ENCODE measurements at regions not wholly inside any gene's neighbourhood (a gene's known extent, or its start where the extent isn't known, plus 50 kb on each side); places are given as distances from the start of the nearest gene placed in this dataset.
"Not testable (repeated sequence)": the region's sequence is repeated elsewhere in the genome, so short reads cannot be mapped to it uniquely, and the experiment has no call there.

DNA sequence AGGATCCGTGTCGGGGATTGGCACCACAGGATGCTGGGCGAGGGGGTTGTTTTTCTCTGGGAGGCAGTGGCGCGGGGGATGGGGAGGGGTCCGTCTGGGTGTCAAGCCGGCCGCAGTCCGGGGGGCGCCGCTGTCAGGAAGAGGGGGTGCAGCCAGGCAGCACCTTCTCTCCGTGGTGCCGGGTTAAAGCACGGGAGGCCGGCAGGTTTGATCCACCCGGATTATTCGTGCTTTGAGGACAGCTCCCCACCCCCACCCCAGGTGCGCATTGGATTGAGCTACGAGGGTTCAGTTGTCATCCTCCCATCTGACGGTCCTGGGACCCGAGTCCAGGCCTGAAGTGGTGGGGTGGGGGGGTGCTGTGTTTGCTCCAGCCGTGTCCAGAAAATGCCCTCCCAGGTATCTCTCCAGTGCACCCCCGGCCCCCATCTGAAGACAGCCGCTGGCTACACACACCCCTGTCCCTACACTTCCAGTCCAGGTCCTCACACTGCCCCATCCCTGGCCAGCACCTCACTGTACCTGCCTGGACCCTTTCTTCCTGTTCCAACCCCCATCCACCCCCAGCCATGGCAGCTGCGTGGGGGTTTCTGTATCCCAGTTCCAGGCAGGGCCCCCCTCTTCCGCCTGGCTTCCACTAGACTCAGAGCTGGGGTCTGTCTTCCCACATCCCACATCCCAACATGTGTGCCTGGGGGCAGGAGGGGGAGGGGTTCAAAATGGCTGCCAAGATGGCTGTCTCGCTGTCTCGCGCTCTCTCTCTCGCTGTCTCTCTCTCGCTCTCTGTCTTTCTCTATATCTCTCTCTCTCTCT is 114.0 kb downstream of the CRLF3 start:
- H3K36me3 ChIP-seq (ENCODE audit: insufficient read depth, low read length); H3K27me3 ChIP-seq (ENCODE audit: control insufficient read depth in 1 of 2, insufficient read depth in 2 of 2, low read length in 2 of 2); H3K4me1 ChIP-seq (ENCODE audit: insufficient read depth, low read length); H3K27ac ChIP-seq (ENCODE audit: low read depth, low read length); H3K9ac ChIP-seq (ENCODE audit: low read length); H3K9me3 ChIP-seq (ENCODE audit: low read length): not testable (repeated sequence)
- H3K4me3 ChIP-seq (ENCODE audit: low read depth in 1 of 2, low read length in 2 of 2) = peak overlapping the region in 1 of 2 donors; percentile 64

DNA sequence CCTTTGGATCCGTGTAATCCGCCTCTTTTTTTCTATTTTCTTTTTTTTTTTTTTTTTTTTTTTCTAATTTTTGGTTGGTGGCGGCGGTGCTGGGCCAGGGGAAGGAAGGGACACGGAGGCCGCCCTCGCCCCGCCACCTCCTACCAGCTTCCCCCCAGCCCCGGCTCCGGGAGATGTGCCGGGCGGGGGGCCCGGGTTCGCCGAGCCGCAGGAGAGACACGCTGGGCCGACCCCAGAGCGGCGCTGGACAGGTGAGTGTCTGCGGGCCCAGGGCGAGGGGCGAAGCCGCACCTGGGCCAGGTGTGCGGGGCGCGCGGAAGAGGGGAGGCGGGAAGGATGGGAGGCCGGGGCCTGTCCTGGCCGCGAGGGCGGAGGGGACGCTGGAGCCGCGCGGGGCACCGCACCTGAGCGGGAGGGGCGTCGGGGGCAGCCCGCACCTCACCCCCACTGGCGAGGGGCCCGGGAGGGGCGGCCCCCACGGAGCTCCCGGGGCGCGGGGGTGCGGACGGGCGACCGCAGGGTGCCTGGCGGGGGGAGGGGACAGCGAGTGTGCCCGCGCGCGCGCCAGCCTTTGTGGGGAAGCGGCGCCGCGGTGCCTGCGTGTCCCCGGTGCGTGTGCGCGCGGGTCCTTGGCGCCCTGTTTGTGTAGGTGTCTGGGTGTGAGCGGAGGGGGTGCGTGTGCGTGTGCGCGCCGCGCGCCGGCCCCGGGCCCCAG is 114.8 kb downstream of the CRLF3 start:
- not testable (repeated sequence) for H3K9ac ChIP-seq (ENCODE audit: low read length); H3K4me1 ChIP-seq (ENCODE audit: insufficient read depth, low read length); H3K27ac ChIP-seq (ENCODE audit: low read depth, low read length); H3K36me3 ChIP-seq (ENCODE audit: insufficient read depth, low read length); H3K27me3 ChIP-seq (ENCODE audit: control insufficient read depth in 1 of 2, insufficient read depth in 2 of 2, low read length in 2 of 2); H3K9me3 ChIP-seq (ENCODE audit: low read length)
- H3K4me3 ChIP-seq (ENCODE audit: low read depth in 1 of 2, low read length in 2 of 2) = peak overlapping the region in 1 of 2 donors; percentile 64

DNA sequence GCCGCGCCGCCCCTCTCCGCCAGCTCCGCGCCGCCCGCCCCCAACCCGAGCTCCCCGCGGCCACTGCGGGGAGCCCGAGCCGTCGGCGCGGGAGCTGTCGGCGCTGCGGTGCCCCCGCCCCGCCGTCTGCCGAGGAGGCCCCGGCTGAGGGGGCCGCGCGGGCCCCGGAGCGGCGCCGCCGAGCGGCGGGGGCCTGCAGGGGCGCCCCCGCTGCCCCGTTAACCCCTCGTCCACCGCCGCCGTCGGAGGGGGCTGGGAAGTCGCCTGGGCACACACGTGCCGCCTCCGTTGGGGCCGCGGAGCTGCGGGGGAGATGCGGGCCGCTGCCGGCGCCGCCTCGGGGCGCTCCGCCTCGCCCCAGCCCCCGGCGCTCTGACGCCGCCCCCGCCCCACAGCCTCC is 115.4 kb downstream of the CRLF3 start:
- not testable (repeated sequence) for H3K9me3 ChIP-seq (ENCODE audit: low read length); H3K4me1 ChIP-seq (ENCODE audit: insufficient read depth, low read length); H3K36me3 ChIP-seq (ENCODE audit: insufficient read depth, low read length); H3K27ac ChIP-seq (ENCODE audit: low read depth, low read length); H3K9ac ChIP-seq (ENCODE audit: low read length); H3K27me3 ChIP-seq (ENCODE audit: control insufficient read depth in 1 of 2, insufficient read depth in 2 of 2, low read length in 2 of 2)
- peak overlapping the region in 1 of 2 donors; percentile 64 for H3K4me3 ChIP-seq (ENCODE audit: low read depth in 1 of 2, low read length in 2 of 2)

DNA sequence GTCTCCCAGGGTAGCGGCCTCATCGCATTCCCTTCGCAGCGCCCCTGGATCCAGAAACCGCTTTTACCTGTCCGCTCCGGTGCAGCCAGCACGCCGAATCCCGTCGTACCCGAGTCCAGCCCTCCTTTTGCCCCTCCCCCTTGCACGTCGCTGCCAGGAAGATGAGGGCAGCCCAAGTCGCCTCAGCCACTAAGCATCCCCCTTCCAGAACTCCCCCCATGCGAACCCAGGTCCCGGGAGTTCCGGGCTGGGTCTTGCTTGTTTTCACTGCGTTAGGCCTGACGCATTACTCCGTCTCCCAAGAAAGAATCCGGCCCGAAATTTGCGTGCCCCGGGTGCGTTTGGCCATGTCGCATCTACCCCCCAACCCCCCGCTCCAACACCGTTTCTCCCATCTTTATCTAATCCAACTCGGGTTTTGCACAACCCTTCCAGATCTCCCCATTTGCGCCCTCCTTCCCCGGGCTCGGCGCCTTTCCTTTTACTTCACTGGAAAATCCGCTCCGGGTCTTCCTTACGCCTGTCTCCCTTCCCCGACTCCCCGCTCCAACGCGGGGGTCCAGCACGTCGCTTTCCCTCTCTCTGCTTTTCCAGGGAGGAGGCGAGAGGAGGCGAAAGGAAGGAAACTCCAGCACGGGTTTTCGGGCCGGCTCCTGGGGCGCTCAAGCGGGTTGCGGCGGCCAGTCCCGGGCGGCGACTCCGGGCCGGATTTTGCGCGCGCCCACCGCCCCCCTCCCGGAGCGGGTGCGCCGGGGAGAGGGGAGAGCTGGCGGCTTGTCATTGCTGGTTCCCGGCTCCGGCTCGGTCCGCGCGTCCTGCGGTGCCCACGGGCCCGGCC is 116.0 kb downstream of the CRLF3 start:
- H3K27me3 ChIP-seq (ENCODE audit: control insufficient read depth in 1 of 2, insufficient read depth in 2 of 2, low read length in 2 of 2); H3K36me3 ChIP-seq (ENCODE audit: insufficient read depth, low read length); H3K4me1 ChIP-seq (ENCODE audit: insufficient read depth, low read length); H3K9ac ChIP-seq (ENCODE audit: low read length); H3K9me3 ChIP-seq (ENCODE audit: low read length): not testable (repeated sequence)
- peak overlapping the region; percentile 57 to 78 for H3K4me3 ChIP-seq (ENCODE audit: low read depth in 1 of 2, low read length in 2 of 2)
- peak overlapping the region; percentile 76 for H3K27ac ChIP-seq (ENCODE audit: low read depth, low read length)

DNA sequence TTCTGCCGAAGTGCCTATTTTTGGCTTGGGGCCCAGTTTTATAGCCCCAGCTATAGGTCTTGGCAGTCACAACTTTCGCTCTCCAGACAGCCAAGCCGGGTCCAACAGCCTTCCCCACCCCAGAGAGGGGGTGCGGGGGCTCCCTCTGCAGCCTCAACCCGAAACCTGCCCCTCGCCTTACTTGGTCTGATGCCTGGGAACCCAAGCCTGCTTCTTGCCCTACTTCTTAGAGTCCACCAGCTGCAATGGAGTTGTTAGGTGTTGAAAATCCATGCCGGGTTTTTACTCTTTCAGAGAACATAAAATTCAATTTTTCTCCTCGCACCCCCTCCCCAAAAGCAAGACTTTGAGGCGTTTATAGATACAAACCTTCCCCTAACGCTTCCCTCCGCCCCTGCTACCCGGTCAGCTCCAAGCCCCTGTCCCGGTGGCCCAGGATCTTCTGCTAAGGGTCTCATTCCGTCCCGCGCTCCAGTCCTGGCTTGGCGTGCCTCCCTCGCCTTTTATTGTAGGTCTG is 116.7 kb downstream of the CRLF3 start:
- H3K9ac ChIP-seq (ENCODE audit: low read length); H3K36me3 ChIP-seq (ENCODE audit: insufficient read depth, low read length); H3K27ac ChIP-seq (ENCODE audit: low read depth, low read length); H3K27me3 ChIP-seq (ENCODE audit: control insufficient read depth in 1 of 2, insufficient read depth in 2 of 2, low read length in 2 of 2); H3K4me1 ChIP-seq (ENCODE audit: insufficient read depth, low read length); H3K9me3 ChIP-seq (ENCODE audit: low read length): not testable (repeated sequence)
- peak overlapping the region; percentile 57 to 78 for H3K4me3 ChIP-seq (ENCODE audit: low read depth in 1 of 2, low read length in 2 of 2)

DNA sequence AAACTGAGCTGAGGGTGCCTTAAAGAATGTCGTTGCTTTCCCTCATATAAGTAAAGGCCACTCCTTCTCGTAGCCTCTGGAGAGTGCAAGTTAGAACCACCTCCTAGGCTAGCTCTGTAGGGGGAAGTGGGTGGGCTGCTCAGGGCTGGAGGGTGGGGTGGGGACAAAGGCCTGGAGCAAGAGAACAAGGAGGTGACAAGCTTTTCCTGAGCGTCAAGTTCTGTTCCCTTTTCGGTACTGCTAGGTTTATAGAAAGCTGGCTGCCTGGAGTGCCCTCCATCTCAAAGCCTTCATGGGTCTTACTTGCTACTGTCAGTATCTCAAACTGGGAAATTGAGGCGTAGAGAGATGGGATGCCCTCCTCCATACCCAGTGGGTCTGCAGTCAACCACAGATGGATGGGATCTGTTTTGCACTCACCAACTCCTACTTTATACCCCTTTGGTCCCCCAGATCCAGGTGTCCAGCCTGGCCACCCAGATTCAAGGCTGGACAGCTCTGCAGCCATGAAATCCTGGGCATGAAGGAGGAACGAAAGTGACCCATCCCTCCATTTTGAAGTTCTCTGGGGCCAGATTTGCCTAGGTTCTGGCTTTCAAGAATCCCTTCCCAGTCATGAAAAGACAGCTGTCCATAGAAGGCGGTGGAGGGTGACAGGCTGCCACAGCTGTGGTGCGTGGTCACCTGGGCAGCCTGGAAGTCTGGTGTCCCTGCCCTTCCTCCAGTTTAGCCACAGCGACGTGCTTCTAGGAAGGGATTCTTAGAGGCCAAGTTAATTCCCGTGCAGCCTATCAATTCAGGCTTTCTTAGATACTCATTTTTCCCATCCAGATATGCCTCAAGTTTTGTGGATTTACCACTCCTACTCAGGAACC is 117.8 kb downstream of the CRLF3 start:
- not testable (repeated sequence) for H3K27me3 ChIP-seq (ENCODE audit: control insufficient read depth in 1 of 2, insufficient read depth in 2 of 2, low read length in 2 of 2); H3K9me3 ChIP-seq (ENCODE audit: low read length); H3K4me1 ChIP-seq (ENCODE audit: insufficient read depth, low read length); H3K9ac ChIP-seq (ENCODE audit: low read length); H3K4me3 ChIP-seq (ENCODE audit: low read depth in 1 of 2, low read length in 2 of 2); H3K36me3 ChIP-seq (ENCODE audit: insufficient read depth, low read length); H3K27ac ChIP-seq (ENCODE audit: low read depth, low read length)

DNA sequence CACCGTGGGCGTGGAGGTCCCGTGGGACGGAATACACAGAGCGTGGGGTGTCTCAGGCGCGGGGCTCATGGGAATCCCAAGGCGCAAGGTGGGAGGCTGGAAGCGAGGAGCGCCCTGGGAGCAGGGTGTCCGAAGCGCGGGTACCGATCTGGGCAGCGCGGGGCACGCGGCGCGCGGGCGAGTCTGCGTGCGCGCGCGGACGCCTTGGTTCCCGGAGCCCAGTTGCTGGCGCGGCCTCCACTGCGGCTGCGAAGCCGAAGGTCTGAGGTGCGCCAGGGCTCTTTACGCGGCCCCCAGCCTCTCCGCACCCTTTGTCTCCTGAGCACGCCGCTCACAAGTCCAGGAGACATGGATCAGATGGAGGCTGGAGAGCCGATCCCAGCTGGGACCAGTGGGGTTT is 118.5 kb downstream of the CRLF3 start:
- not testable (repeated sequence) for H3K27me3 ChIP-seq (ENCODE audit: control insufficient read depth in 1 of 2, insufficient read depth in 2 of 2, low read length in 2 of 2); H3K9me3 ChIP-seq (ENCODE audit: low read length); H3K9ac ChIP-seq (ENCODE audit: low read length); H3K27ac ChIP-seq (ENCODE audit: low read depth, low read length); H3K36me3 ChIP-seq (ENCODE audit: insufficient read depth, low read length); H3K4me1 ChIP-seq (ENCODE audit: insufficient read depth, low read length); H3K4me3 ChIP-seq (ENCODE audit: low read depth in 1 of 2, low read length in 2 of 2)

DNA sequence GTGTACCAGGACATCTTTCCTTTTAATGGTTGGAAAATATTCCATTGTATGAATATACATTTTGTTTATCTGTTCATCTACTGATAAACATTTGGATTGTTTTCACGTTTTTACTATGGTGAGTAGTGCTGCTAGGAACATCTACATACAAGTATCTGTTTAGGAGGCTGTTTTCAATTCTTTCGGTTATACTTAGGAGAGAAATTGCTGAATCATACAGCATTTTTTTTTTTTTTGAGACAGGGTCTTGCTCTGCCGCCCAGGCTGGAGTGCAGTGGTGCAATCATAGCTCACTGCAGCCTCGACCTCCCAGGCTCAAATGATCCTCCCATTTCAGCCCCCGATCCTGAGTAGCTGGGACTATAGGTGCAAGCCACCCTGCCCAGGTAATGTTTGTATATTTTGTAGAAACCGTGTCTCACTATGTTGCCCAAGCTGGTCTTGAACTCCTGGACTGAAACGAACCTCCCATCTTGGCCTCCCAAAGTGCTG is 122.9 kb downstream of the CRLF3 start:
- Histone ChIP-seq H3K27me3 (ENCODE audit: control insufficient read depth in 1 of 2, insufficient read depth in 2 of 2, low read length in 2 of 2) (peaks cover 0 to 6% of the 10 kb centered on the region in 2 donors), H3K9me3 (ENCODE audit: low read length) (no peaks in the 10 kb centered on the region), H3K4me3 (ENCODE audit: low read depth in 1 of 2, low read length in 2 of 2) (no peak overlapping the region), H3K36me3 (ENCODE audit: insufficient read depth, low read length) (no peaks in the 10 kb centered on the region), H3K9ac (ENCODE audit: low read length) (no peak overlapping the region), H3K4me1 (ENCODE audit: insufficient read depth, low read length) (no peaks in the 10 kb centered on the region), H3K27ac (ENCODE audit: low read depth, low read length) (no peak overlapping the region)

DNA sequence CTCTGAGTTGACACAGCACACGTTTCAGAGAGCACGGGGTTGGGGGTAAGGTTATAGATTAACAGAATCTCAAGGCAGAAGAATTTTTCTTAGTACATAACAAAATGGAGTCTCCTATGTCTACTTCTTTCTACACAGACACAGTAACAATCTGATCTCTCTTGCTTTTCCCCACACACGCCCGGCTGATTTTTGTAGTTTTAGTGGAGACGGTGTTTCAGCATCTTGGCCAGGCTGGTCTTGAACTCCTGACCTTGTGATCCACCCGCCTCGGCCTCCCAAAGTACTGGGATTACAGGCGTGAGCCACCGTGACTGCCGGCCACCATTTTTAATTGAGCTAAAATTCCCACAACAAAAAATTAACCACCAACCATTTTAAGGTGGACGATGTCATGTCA is 123.7 kb downstream of the CRLF3 start:
- not testable (repeated sequence) for H3K4me3 ChIP-seq (ENCODE audit: low read depth in 1 of 2, low read length in 2 of 2); H3K27me3 ChIP-seq (ENCODE audit: control insufficient read depth in 1 of 2, insufficient read depth in 2 of 2, low read length in 2 of 2); H3K36me3 ChIP-seq (ENCODE audit: insufficient read depth, low read length); H3K9me3 ChIP-seq (ENCODE audit: low read length); H3K9ac ChIP-seq (ENCODE audit: low read length); H3K27ac ChIP-seq (ENCODE audit: low read depth, low read length); H3K4me1 ChIP-seq (ENCODE audit: insufficient read depth, low read length)

DNA sequence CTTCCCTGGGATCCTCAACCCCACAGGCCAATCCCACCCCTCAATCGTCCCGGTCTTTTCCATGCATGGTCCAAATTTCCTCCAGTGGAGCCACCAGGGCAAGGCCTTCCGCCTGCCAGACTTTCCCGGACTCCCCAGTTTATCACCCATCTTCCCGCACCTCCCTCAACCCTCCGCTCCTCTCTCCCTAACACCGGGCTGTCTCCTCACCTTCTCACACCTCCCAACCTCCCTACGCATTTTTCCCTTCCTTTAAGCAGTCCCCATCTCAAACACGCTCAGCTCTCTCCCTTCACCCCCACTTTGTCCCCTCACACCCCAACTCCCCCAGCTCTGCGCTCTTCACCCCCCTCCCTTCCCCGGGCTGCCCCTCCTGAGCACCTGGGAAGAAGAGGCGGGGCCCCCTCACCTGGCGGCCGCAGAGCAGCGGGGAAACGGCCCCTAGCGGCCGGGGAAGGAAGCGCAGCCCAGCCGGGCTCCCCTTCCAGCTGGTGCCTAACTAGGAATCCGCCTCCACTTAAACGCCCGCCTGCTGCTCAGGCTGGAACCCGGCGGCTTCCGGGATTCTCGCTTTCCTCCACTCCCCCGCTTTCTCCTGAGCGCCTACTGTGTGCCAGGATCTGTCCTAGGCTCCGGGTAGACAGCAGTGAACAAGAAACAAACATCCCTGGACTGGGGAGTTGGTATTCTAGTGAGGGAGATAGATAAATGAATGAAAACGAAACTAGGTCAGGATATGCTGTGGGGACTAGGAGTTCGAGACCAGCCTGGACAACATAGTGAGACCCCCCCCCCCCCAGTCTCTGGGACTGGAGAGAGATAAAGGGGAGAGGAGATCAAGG is 126.7 kb downstream of the CRLF3 start:
- not testable (repeated sequence) for H3K27me3 ChIP-seq (ENCODE audit: control insufficient read depth in 1 of 2, insufficient read depth in 2 of 2, low read length in 2 of 2); H3K9ac ChIP-seq (ENCODE audit: low read length); H3K36me3 ChIP-seq (ENCODE audit: insufficient read depth, low read length); H3K9me3 ChIP-seq (ENCODE audit: low read length); H3K4me1 ChIP-seq (ENCODE audit: insufficient read depth, low read length); H3K27ac ChIP-seq (ENCODE audit: low read depth, low read length)
- H3K4me3 ChIP-seq (ENCODE audit: low read depth in 1 of 2, low read length in 2 of 2) = peak overlapping the region; percentile 27 to 35
